ENCODE measurements at regions not wholly inside any gene's neighbourhood (a gene's known extent, or its start where the extent isn't known, plus 50 kb on each side); places are given as distances from the start of the nearest gene placed in this dataset.

DNA sequence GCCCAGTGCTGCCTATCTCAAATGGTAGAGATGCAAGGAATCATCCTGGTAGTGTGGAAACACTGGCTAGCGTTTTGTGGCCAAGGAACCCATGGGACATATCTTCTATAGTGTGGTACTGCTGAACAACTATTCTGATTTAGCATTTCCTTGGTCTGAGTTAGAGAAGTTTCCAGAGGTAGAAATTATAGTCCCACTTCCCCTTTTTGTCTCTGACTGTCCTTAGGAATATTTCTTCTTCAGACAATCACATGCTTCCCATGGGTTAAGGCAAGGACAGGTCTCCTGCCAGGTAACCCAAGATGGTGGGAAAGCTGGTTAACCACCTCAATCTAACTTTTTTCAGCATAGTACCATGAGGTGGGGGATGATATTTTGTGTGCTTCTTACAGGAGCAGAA is 729.5 kb upstream of the LRRTM4 start:
- H2BK5ac ChIP-seq (ENCODE audit: low read depth, low read length, poor library complexity, severe bottlenecking): no peak overlapping the region
- POLR2A ChIA-PET (ENCODE audit: unreplicated experiment): no interaction called here
- no peak overlapping the region for H2BK120ac ChIP-seq (ENCODE audit: low read depth, low read length)
- H2AFZ ChIP-seq (replicated peaks; ENCODE audit: low read length, poor library complexity): no peak overlapping the region
- ATAC-seq (ENCODE audit: low read depth) (no peak), DNase-seq (no peak)
- H3K4me2 ChIP-seq (ENCODE audit: low read depth, low read length): no peak overlapping the region
- no peak overlapping the region for H3K23ac ChIP-seq (ENCODE audit: low read depth, low read length)
- no peak overlapping the region for H3K18ac ChIP-seq (ENCODE audit: low read depth, low read length)
- H3K27me3 ChIP-seq (ENCODE audit: control insufficient read depth, insufficient read depth, low read length): no peaks in the 10 kb centered on the region
- H3K27ac ChIP-seq (ENCODE audit: insufficient read depth, low read length): no peak overlapping the region
- no peak overlapping the region for H4K8ac ChIP-seq (ENCODE audit: low read depth in 2 of 2, low read length in 2 of 2)
- intact Hi-C loops (cut with micrococcal nuclease): no loop called here
- no peak overlapping the region for H3K4me3 ChIP-seq (ENCODE audit: insufficient read depth, low read depth, low read length)
- no peak overlapping the region for H3K4ac ChIP-seq (ENCODE audit: low read depth, low read length)
- in situ Hi-C loops (cut with MboI; ENCODE audit: low sequenced_read_pairs): no loop called here
- no peak overlapping the region for H2AK9ac ChIP-seq (replicated peaks; ENCODE audit: low read depth, low read length, poor library complexity)
- H4K91ac ChIP-seq (ENCODE audit: insufficient read depth, low read depth, low read length): no peak overlapping the region
- dilution Hi-C loops (cut with HindIII; ENCODE audit: low sequenced_read_pairs, unreplicated experiment): no loop called here
- no peaks in the 10 kb centered on the region for H3K9me1 ChIP-seq (ENCODE audit: insufficient read depth, low read length)
- CTCF ChIA-PET: no interaction called here
- H3K4me1 ChIP-seq (ENCODE audit: control insufficient read depth, insufficient read depth, low read length): no peaks in the 10 kb centered on the region
- H3K56ac ChIP-seq (ENCODE audit: extremely low read depth, insufficient read depth, low read length): no peak overlapping the region
- no peaks in the 10 kb centered on the region for H3K36me3 ChIP-seq (ENCODE audit: control insufficient read depth, insufficient read depth, low read length)
- H3K9me3 ChIP-seq (ENCODE audit: control insufficient read depth, insufficient read depth, low read length): no peaks in the 10 kb centered on the region
- no peaks in the 10 kb centered on the region for H3K79me1 ChIP-seq (ENCODE audit: low read depth in 1 of 2, low read length in 2 of 2)
- no peak for TF ChIP-seq FOS (IDR thresholded peaks at IDR 0.05; ENCODE audit: low read depth, low read length)
- TF ChIP-seq MAZ (IDR thresholded peaks at IDR 0.05; ENCODE audit: borderline replicate concordance, low read depth, low read length): no peak
- TF ChIP-seq NFE2L2 (IDR thresholded peaks at IDR 0.05; ENCODE audit: low read depth, low read length): no peak
- TF ChIP-seq MAFK (IDR thresholded peaks at IDR 0.05; ENCODE audit: low read depth, low read length): no peak
- TF ChIP-seq, protein P1, sequence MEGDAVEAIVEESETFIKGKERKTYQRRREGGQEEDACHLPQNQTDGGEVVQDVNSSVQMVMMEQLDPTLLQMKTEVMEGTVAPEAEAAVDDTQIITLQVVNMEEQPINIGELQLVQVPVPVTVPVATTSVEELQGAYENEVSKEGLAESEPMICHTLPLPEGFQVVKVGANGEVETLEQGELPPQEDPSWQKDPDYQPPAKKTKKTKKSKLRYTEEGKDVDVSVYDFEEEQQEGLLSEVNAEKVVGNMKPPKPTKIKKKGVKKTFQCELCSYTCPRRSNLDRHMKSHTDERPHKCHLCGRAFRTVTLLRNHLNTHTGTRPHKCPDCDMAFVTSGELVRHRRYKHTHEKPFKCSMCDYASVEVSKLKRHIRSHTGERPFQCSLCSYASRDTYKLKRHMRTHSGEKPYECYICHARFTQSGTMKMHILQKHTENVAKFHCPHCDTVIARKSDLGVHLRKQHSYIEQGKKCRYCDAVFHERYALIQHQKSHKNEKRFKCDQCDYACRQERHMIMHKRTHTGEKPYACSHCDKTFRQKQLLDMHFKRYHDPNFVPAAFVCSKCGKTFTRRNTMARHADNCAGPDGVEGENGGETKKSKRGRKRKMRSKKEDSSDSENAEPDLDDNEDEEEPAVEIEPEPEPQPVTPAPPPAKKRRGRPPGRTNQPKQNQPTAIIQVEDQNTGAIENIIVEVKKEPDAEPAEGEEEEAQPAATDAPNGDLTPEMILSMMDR (conservative IDR thresholded peaks at IDR 0.05; ENCODE audit: low read depth, low read length): no peak
- TF ChIP-seq BHLHE40 (IDR thresholded peaks at IDR 0.05; ENCODE audit: low read depth, low read length): no peak
- TF ChIP-seq, protein P2, sequence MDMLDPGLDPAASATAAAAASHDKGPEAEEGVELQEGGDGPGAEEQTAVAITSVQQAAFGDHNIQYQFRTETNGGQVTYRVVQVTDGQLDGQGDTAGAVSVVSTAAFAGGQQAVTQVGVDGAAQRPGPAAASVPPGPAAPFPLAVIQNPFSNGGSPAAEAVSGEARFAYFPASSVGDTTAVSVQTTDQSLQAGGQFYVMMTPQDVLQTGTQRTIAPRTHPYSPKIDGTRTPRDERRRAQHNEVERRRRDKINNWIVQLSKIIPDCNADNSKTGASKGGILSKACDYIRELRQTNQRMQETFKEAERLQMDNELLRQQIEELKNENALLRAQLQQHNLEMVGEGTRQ (IDR thresholded peaks at IDR 0.05; ENCODE audit: low read depth, low read length): no peak
- no peak for TF ChIP-seq RCOR1 (IDR thresholded peaks at IDR 0.05; ENCODE audit: insufficient replicate concordance, low read length)
- TF ChIP-seq CEBPB (IDR thresholded peaks at IDR 0.05; ENCODE audit: low read depth, low read length): no peak
- no peak for TF ChIP-seq POLR2A (IDR thresholded peaks at IDR 0.05; ENCODE audit: low read depth, low read length)
- TF ChIP-seq SMC3 (IDR thresholded peaks at IDR 0.05; ENCODE audit: low read depth, low read length): no peak
- no peak overlapping the region for H3K9ac ChIP-seq (ENCODE audit: low read depth, low read length)
- no peak overlapping the region for H2BK20ac ChIP-seq (ENCODE audit: low read depth, low read length)
- no peak overlapping the region for H3K14ac ChIP-seq (replicated peaks; ENCODE audit: low read depth, low read length)
- H2BK15ac ChIP-seq (ENCODE audit: low read depth, low read length): no peak overlapping the region
- no peak overlapping the region for H4K5ac ChIP-seq (ENCODE audit: low read depth, low read length)
- H4K20me1 ChIP-seq (ENCODE audit: insufficient read depth, low read length): no peaks in the 10 kb centered on the region
- WGBS, 2 experiments (ENCODE audit: extremely low coverage in 2 of 2, insufficient read length in 1 of 2): no CpG with 5 or more reads among the region's 1 CpG
- H2AK5ac ChIP-seq (ENCODE audit: low read depth, low read length): no peak overlapping the region
- BruUV-seq (replicated peaks): no TSS peak

Data from IMR-90 (cell line).